ENCODE measurements at regions not wholly inside any gene's neighbourhood (a gene's known extent, or its start where the extent isn't known, plus 50 kb on each side); places are given as distances from the start of the nearest gene placed in this dataset.

DNA sequence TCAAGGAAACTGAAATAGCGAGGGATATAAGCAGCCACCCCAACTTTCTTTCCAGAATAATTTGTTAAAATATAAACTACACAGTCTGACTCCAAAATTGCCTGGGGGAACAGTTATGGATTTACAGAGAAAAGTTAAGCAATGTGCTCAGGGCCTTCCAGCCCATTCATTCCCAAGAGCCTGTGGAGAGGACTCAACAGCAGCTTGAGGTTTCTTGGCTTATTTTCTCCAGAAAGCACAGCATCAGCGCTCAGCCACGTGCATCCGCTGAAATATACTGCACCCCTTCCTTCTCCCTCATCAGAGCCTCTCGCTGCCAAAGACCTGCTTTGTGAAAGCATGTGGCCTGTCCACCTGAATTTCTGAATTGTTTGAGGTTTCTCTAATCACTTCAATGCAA, 375.2 kb upstream of the VWC2 start:
- intact Hi-C loops (cut with DNase I) = no loop called here
- Histone ChIP-seq H3K27ac (no peak overlapping the region), H3K36me3 (ENCODE audit: insufficient read depth in 1 of 2, low read depth in 1 of 2) (no peaks in the 10 kb centered on the region), H3K27me3 (ENCODE audit: insufficient read depth in 3 of 3, low read length in 2 of 3) (no peaks in the 10 kb centered on the region), H3K4me3 (no peak overlapping the region), H3K4me1 (no peaks in the 10 kb centered on the region), H3K9me3 (no peaks in the 10 kb centered on the region)
- DNase-seq (peak in 1 of 2 donors; percentile 49), ATAC-seq (no peak)
- 66 to 74% (median 68%) methylated on average over 5 of the region's 5 CpGs for WGBS, 3 donors
- no peak for TF ChIP-seq CTCF (IDR thresholded peaks at IDR 0.05)

- H3K4me1 ChIP-seq = no peaks in the 10 kb centered on the region
- H3K36me3 ChIP-seq (ENCODE audit: insufficient read depth in 1 of 2, low read depth in 1 of 2) = no peaks in the 10 kb centered on the region
- intact Hi-C loops (cut with DNase I) = no loop called here
- H3K9me3 ChIP-seq = no peaks in the 10 kb centered on the region
- DNase-seq (no peak), ATAC-seq (no peak)
- H3K27ac ChIP-seq = no peak overlapping the region
- no peak overlapping the region for H3K4me3 ChIP-seq
- H3K27me3 ChIP-seq (ENCODE audit: insufficient read depth in 3 of 3, low read length in 2 of 3) = no peaks in the 10 kb centered on the region
- no peak for TF ChIP-seq CTCF (IDR thresholded peaks at IDR 0.05)
- WGBS, 3 donors = 22 to 24% (median 24%) methylated on average over 3 of the region's 3 CpGs
Measured at GRCh38 chr7:49398746-49399145, 374.7 kb upstream of the VWC2 start.

DNA sequence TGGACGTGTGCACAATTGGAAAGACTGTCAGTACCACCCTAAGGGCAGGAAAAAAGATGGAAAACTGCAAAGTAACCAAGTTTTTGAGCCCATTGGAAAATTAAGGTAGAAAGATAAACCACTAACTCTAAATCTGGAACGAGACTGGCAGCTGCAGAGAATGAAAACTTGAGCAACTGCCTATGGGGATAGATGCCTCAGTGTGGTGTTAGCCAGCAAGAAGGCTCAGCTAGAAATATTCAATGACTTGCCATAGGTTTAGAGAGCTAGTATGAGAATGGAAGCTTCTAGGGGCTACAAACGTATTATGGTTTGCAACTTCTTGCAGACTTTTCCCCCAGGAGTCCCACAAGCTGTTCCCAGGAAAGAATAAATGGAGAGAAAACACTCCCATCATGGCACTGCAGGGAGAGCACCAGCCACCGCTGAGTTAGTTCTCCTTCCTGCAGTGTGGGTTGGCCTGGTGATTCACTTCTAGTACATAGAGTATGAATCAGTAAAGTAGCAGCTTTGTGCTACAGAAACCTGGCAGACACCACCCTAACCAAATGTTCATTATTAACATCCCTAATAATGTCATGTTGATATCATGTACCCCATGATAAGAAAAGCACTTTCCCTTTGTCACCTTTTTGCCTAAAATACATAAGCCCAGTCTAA, 372.4 kb upstream of the VWC2 start:
- Histone ChIP-seq H3K27ac (no peak overlapping the region), H3K36me3 (ENCODE audit: insufficient read depth in 1 of 2, low read depth in 1 of 2) (no peaks in the 10 kb centered on the region), H3K27me3 (ENCODE audit: insufficient read depth in 3 of 3, low read length in 2 of 3) (no peaks in the 10 kb centered on the region), H3K4me1 (no peaks in the 10 kb centered on the region), H3K4me3 (no peak overlapping the region), H3K9me3 (no peaks in the 10 kb centered on the region)
- intact Hi-C loops (cut with DNase I) = no loop called here
- ATAC-seq (no peak), DNase-seq (no peak)
- WGBS, 3 donors = 56 to 58% (median 58%) methylated on average over 4 of the region's 4 CpGs
- no peak for TF ChIP-seq CTCF (IDR thresholded peaks at IDR 0.05)

DNA sequence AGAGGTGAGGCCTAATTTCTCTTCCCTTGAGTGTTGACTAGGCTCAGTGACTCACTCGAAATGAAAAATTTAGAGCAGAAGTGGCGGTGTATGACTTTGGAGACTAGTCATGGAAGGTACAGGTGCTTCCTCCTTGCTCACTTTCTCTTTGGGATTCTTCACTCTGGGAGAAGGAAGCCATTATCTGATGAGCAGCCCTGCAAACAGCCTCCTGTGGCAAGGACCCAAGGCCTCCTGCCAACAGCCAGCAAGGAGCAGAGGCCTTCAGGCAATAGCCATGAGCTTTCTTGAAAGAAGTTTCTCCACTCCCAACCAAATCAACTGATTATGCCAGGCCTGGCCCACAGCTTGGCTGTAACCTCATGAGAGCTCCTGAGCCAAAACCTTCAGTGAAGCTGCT, 369.6 kb upstream of the VWC2 start:
- WGBS, 3 donors = 73 to 85% (median 83%) methylated on average over 2 of the region's 2 CpGs
- Histone ChIP-seq H3K27ac (no peak overlapping the region), H3K36me3 (ENCODE audit: insufficient read depth in 1 of 2, low read depth in 1 of 2) (no peaks in the 10 kb centered on the region), H3K4me1 (no peaks in the 10 kb centered on the region), H3K4me3 (no peak overlapping the region), H3K27me3 (ENCODE audit: insufficient read depth in 3 of 3, low read length in 2 of 3) (no peaks in the 10 kb centered on the region), H3K9me3 (no peaks in the 10 kb centered on the region)
- DNase-seq = no peak
- no peak for TF ChIP-seq CTCF (IDR thresholded peaks at IDR 0.05)
- ATAC-seq = no peak
- intact Hi-C loops (cut with DNase I) = no loop called here

DNA sequence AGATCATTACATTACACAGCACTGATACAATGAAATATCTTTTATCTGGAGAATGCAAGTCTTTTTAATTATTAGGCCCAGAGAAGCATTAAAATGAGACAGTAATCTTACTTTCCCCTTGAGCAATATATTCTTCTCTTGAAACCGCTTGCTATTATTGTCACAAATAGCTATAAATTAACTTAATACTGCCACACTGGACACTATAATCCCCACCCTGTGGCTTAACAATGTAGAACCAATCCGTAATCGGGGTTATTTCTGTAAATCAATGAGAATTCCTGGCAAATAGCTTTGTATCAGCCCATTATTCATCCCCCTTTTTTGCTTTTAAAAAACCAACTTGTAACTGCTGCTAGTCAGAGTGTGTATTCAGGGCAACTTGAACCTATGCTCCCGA, 366.2 kb upstream of the VWC2 start:
- DNase-seq (no peak), ATAC-seq (no peak)
- H3K27me3 ChIP-seq (ENCODE audit: insufficient read depth in 3 of 3, low read length in 2 of 3) = no peaks in the 10 kb centered on the region
- H3K9me3 ChIP-seq = no peaks in the 10 kb centered on the region
- intact Hi-C loops (cut with DNase I) = no loop called here
- H3K27ac ChIP-seq = no peak overlapping the region
- H3K4me1 ChIP-seq = no peaks in the 10 kb centered on the region
- 44 to 53% (median 46%) methylated on average over 4 of the region's 4 CpGs for WGBS, 3 donors
- TF ChIP-seq CTCF (IDR thresholded peaks at IDR 0.05) = no peak
- H3K4me3 ChIP-seq = no peak overlapping the region
- H3K36me3 ChIP-seq (ENCODE audit: insufficient read depth in 1 of 2, low read depth in 1 of 2) = no peaks in the 10 kb centered on the region

Data from psoas muscle (tissue), 7 donors.